ENCODE measurements at regions not wholly inside any gene's neighbourhood (a gene's known extent, or its start where the extent isn't known, plus 50 kb on each side); places are given as distances from the start of the nearest gene placed in this dataset.

DNA sequence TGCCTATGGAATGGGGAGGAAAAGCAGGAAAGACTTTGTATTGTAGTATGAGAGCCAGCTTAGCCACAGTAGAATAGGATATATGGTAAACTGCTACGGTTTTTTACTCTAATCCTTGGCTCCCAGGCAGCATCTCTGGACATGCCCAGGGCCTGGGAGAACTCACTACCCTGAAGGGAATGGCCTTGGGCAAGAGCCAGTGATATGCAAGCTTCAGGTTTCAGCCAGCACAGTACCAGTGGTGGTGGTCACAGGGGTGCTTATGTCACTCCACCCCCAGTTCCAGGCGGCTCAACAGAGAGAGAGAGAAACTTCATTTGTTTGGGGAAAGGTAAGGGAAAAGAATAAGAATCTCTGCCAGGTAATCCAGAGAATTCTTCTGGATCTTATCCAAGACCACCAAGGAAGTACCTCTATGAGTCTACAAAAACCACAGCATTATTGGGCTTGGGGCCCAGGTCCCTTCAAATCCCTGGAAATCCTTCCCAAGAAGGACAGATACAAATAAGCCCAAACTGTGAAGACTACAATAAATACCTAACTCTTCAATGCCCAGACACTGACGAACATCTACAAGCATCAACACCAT is 121.2 kb downstream of the THBS2 start:
- TF ChIP-seq, protein P1, sequence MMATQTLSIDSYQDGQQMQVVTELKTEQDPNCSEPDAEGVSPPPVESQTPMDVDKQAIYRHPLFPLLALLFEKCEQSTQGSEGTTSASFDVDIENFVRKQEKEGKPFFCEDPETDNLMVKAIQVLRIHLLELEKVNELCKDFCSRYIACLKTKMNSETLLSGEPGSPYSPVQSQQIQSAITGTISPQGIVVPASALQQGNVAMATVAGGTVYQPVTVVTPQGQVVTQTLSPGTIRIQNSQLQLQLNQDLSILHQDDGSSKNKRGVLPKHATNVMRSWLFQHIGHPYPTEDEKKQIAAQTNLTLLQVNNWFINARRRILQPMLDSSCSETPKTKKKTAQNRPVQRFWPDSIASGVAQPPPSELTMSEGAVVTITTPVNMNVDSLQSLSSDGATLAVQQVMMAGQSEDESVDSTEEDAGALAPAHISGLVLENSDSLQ (IDR thresholded peaks at IDR 0.05) = no peak
- TF ChIP-seq BHLHE40 (IDR thresholded peaks at IDR 0.05; ENCODE audit: borderline replicate concordance) (no peak), CTBP1 (IDR thresholded peaks at IDR 0.05; ENCODE audit: borderline replicate concordance) (no peak), SP1 (IDR thresholded peaks at IDR 0.05) (no peak), ELF4 (IDR thresholded peaks at IDR 0.05) (no peak), FOXK2 (IDR thresholded peaks at IDR 0.05) (no peak), HDGF (IDR thresholded peaks at IDR 0.05; ENCODE audit: borderline replicate concordance) (no peak)
